HCT116 (cell line): ENCODE measurements at regions not wholly inside any gene's neighbourhood (a gene's known extent, or its start where the extent isn't known, plus 50 kb on each side); places are given as distances from the start of the nearest gene placed in this dataset.

Experiments used
- ATAC-seq: fragments of 200-7000 bp; cut with Tn5 transposase; 2 replicates; pipeline ENCODE4 v1.9.1; 2020; ENCODE audit warnings: mild to moderate bottlenecking, moderate library complexity
- BruUV-seq: library from RNA; stranded (reverse); fragments of 400-500 nt; replicated peaks from 2 replicates; lab custom pipeline; 2021; lab: Mats Ljungman, UMichigan
- CTCF ChIA-PET: fragments of 300-600 bp; sonication (Branson Sonifier 250); formaldehyde crosslinking; loops from one replicate; lab custom pipeline; 2021; ENCODE audit warnings: antibody characterized with exemption; lab: Charles Lee
- POLR2A ChIA-PET: fragments of 300-600, 350-600 bp; sonication (Branson Sonifier 250); formaldehyde crosslinking; loops from one replicate; lab custom pipeline; 2021; ENCODE audit warnings: antibody characterized with exemption; lab: Charles Lee
- RAD21 ChIA-PET, 2 experiments: fragments of 300-600 bp; sonication (Branson Sonifier 250); formaldehyde crosslinking; loops; one replicate each; lab custom pipeline; 2023; ENCODE audit warnings: low total read pairs in 2 of 2; ENCODE audit not compliant: uncharacterized antibody in 2 of 2, unreplicated experiment in 2 of 2, low non-redundant PET in 1 of 2; lab: Charles Lee
- DNase-seq: peaks from one replicate; pipeline ENCODE4 v3.0.0-alpha.2; 2010; ENCODE audit warnings: low read depth, low spot score
- H2AFZ ChIP-seq: fragments of 200-600 bp; shearing (Covaris generic), sonication (generic); 2 replicates; pipeline ENCODE4 v1.6.1; 2017; ENCODE audit warnings: low read depth, mixed run types, mixed read lengths, antibody characterized with exemption, low read length; ENCODE audit not compliant: poor library complexity, severe bottlenecking
- H3K27ac ChIP-seq: 2 replicates; pipeline ENCODE4 v1.5.1; 2012; ENCODE audit warnings: low read depth, low read length
- H3K27me3 ChIP-seq: fragments of 200-600 bp; sonication (generic); 2 replicates; pipeline ENCODE4 v1.6.1; 2016; ENCODE audit warnings: mixed run types, low read length, mixed read lengths; ENCODE audit not compliant: insufficient read depth
- H3K36me3 ChIP-seq, 2 experiments: fragments of 200-500 bp in 1 of 2; fragments of 200-600 bp in 1 of 2; sonication (Bioruptor generic) in 1 of 2; sonication (generic) in 1 of 2; 2 replicates each; pipeline versions ENCODE4 v1.5.1 to v1.6.1; 2014 to 2016; ENCODE audit warnings: low read length in 2 of 2, inconsistent platforms in 1 of 2, mixed read lengths in 1 of 2, mixed run types in 1 of 2; ENCODE audit not compliant: insufficient read depth in 2 of 2, control insufficient read depth in 1 of 2
- H3K4me1 ChIP-seq, 2 experiments: fragments of 200-600 bp in 1 of 2; sonication (generic) in 1 of 2; 2 replicates each; pipeline versions ENCODE4 v1.5.1 to v1.6.1; 2012 to 2017; ENCODE audit warnings: low read length in 2 of 2, inconsistent platforms in 1 of 2, mild to moderate bottlenecking in 1 of 2, mixed read lengths in 1 of 2, mixed run types in 1 of 2, moderate library complexity in 1 of 2; ENCODE audit not compliant: insufficient read depth in 2 of 2, control insufficient read depth in 1 of 2
- H3K4me2 ChIP-seq: fragments of 200-600 bp; sonication (generic); 2 replicates; pipeline ENCODE4 v1.6.1; 2017; ENCODE audit warnings: mixed run types, low read length, mixed read lengths
- H3K4me3 ChIP-seq, 2 experiments: fragments of 200-600 bp in 1 of 2; sonication (generic) in 1 of 2; replicated peaks in 1 of 2; 2 replicates each; pipeline ENCODE4 v1.5.1; 2011 to 2016; ENCODE audit warnings: low read length in 2 of 2, control low read depth in 1 of 2, low read depth in 1 of 2, mild to moderate bottlenecking in 1 of 2, mixed read lengths in 1 of 2, mixed run types in 1 of 2
- H3K79me2 ChIP-seq: fragments of 200-600 bp; sonication (generic); 2 replicates; pipeline ENCODE4 v1.6.1; 2017; ENCODE audit warnings: mild to moderate bottlenecking, mixed run types, low read length, moderate library complexity, mixed read lengths; ENCODE audit not compliant: insufficient read depth
- H3K9ac ChIP-seq: fragments of 200-600 bp; sonication (generic); 2 replicates; pipeline ENCODE4 v1.6.1; 2016; ENCODE audit warnings: low read length, mixed read lengths
- H3K9me2 ChIP-seq: fragments of 200-600 bp; sonication (generic), shearing (Covaris generic); 2 replicates; pipeline ENCODE4 v1.6.1; 2017; ENCODE audit warnings: mixed run types, mild to moderate bottlenecking, moderate library complexity; ENCODE audit not compliant: insufficient read depth
- H3K9me3 ChIP-seq, 2 experiments: fragments of 200-500 bp in 1 of 2; fragments of 200-600 bp in 1 of 2; sonication (Bioruptor generic) in 1 of 2; sonication (generic) in 1 of 2; 2 replicates each; pipeline ENCODE4 v1.6.1; 2014 to 2017; ENCODE audit warnings: low read length in 2 of 2, mixed read lengths in 2 of 2, inconsistent platforms in 1 of 2, low read depth in 1 of 2, mild to moderate bottlenecking in 1 of 2, mixed run types in 1 of 2, moderate library complexity in 1 of 2; ENCODE audit not compliant: control insufficient read depth in 1 of 2, insufficient read depth in 1 of 2
- H4K20me1 ChIP-seq: fragments of 200-600 bp; sonication (generic), shearing (Covaris generic); 2 replicates; pipeline ENCODE4 v1.6.1; 2017; ENCODE audit warnings: mixed run types, mild to moderate bottlenecking, moderate library complexity; ENCODE audit not compliant: insufficient read depth
- EGR1 ChIP-seq: IDR thresholded peaks from 2 replicates; pipeline ENCODE4 v1.6.1; 2012; ENCODE audit warnings: low read depth
- EZH2phosphoT487 ChIP-seq: fragments of 200-600 bp; IDR thresholded peaks from 2 replicates; pipeline ENCODE4 v1.6.1; 2018; ENCODE audit warnings: antibody characterized with exemption, borderline replicate concordance
- JUND ChIP-seq: IDR thresholded peaks from 2 replicates; pipeline ENCODE4 v1.6.1; 2012
- MAX ChIP-seq: IDR thresholded peaks from 2 replicates; pipeline ENCODE4 v1.6.1; 2012
- POLR2A ChIP-seq: IDR thresholded peaks from 2 replicates; pipeline ENCODE4 v1.7.0; 2011; ENCODE audit warnings: borderline replicate concordance; ENCODE audit not compliant: insufficient read depth, insufficient read length; ENCODE audit errors: extremely low read depth
- POLR2AphosphoS5 ChIP-seq: IDR thresholded peaks from 2 replicates; pipeline ENCODE4 v1.6.1; 2011; ENCODE audit warnings: mild to moderate bottlenecking, low read depth, low read length, moderate library complexity
- RAD21 ChIP-seq: IDR thresholded peaks from 2 replicates; pipeline ENCODE4 v1.6.1; 2012; ENCODE audit warnings: low read depth, mild to moderate bottlenecking
- TCF7L2 ChIP-seq: IDR thresholded peaks from 2 replicates; pipeline ENCODE4 v1.7.0; 2011; ENCODE audit warnings: borderline replicate concordance, inconsistent platforms; ENCODE audit not compliant: insufficient read depth, insufficient read length; ENCODE audit errors: extremely low read depth
- ZFX ChIP-seq: fragments of 450-650 bp; IDR thresholded peaks from 2 replicates; pipeline ENCODE4 v1.6.1; 2017
- ZNF274 ChIP-seq: fragments of 200-500 bp; sonication (Bioruptor generic); IDR thresholded peaks from 2 replicates; pipeline ENCODE4 v1.6.1; 2014; ENCODE audit warnings: mild to moderate bottlenecking, low read depth, low read length, inconsistent platforms
- intact Hi-C: fragments of 100-400 bp; cut with micrococcal nuclease; formaldehyde crosslinking; loops from 2 replicates; pipeline ENCODE4 v1.10.0; 2022
- TF ChIP-seq, protein P1 (sequence below): IDR thresholded peaks from 2 replicates; pipeline ENCODE4 v1.6.1; 2012; ENCODE audit warnings: low read depth
- TF ChIP-seq, protein P2 (sequence below): IDR thresholded peaks from 2 replicates; pipeline ENCODE4 v1.6.1; 2011; ENCODE audit warnings: mild to moderate bottlenecking, low read length, moderate library complexity; ENCODE audit not compliant: insufficient replicate concordance; ENCODE audit errors: extremely low read depth

DNA sequence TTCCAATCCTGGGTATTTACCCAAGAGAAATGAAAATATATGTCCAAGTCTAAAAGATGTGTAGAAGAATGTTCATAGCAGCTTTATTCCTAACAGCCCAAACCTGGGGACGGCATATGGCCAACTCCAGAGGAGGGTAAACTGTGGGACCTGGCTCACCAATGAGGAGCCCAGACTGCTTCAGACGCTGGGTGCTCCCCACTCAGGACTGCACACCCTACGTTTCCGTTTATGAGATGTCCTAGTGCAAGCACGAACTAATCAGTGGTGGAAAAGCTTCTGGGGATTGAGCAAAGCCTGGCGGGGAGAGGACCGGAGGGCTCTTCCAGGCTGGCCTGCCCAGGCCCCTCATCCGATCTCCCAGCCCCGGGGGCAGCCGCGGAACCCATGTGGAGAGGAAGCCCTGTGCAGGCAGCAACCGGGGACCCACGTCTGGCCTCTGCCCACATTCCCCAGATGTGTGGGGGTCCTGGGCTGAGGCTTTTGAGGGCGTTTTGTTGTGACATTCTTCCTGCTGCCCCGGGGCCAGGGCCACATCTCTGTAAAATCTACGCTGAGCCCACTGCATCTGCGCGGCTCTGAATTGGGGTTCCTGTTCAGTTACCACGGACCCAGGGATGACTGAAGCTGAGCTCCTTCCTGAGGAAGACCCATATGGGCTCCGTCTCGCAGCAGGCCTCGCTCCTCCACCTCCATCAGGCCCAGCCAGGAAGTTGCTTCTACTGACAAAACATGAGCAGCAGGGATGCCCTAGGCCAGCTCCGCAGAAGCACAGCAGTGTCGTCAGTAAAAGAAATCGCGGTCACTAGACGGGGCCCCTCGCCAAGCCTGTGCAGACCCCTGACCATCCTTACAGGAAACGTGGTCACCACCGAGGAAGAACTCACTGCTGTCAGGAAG lies 188.0 kb downstream of the DLL1 start:
- no peaks in the 10 kb centered on the region for H3K9me3 ChIP-seq
- H3K36me3 ChIP-seq = no peaks in the 10 kb centered on the region
- ATAC-seq (no peak), DNase-seq (no peak)
- H3K9me2 ChIP-seq = no peaks in the 10 kb centered on the region
- H3K27me3 ChIP-seq = 0 out of 2 replicates have a peak, but pooled peaks cover 3% of the 10 kb centered on the region
- POLR2A ChIA-PET = no interaction called here
- H3K4me3 ChIP-seq = no peak overlapping the region
- no peak overlapping the region for H3K9ac ChIP-seq
- H4K20me1 ChIP-seq = no peaks in the 10 kb centered on the region
- CTCF ChIA-PET = no interaction called here
- H3K27ac ChIP-seq = no peak overlapping the region
- no peak overlapping the region for H2AFZ ChIP-seq
- RAD21 ChIA-PET = no interaction called here
- no peaks in the 10 kb centered on the region for H3K79me2 ChIP-seq
- no peak for TF ChIP-seq ZNF274
- no peak for TF ChIP-seq MAX
- TF ChIP-seq TCF7L2 = no peak
- TF ChIP-seq, protein P1, sequence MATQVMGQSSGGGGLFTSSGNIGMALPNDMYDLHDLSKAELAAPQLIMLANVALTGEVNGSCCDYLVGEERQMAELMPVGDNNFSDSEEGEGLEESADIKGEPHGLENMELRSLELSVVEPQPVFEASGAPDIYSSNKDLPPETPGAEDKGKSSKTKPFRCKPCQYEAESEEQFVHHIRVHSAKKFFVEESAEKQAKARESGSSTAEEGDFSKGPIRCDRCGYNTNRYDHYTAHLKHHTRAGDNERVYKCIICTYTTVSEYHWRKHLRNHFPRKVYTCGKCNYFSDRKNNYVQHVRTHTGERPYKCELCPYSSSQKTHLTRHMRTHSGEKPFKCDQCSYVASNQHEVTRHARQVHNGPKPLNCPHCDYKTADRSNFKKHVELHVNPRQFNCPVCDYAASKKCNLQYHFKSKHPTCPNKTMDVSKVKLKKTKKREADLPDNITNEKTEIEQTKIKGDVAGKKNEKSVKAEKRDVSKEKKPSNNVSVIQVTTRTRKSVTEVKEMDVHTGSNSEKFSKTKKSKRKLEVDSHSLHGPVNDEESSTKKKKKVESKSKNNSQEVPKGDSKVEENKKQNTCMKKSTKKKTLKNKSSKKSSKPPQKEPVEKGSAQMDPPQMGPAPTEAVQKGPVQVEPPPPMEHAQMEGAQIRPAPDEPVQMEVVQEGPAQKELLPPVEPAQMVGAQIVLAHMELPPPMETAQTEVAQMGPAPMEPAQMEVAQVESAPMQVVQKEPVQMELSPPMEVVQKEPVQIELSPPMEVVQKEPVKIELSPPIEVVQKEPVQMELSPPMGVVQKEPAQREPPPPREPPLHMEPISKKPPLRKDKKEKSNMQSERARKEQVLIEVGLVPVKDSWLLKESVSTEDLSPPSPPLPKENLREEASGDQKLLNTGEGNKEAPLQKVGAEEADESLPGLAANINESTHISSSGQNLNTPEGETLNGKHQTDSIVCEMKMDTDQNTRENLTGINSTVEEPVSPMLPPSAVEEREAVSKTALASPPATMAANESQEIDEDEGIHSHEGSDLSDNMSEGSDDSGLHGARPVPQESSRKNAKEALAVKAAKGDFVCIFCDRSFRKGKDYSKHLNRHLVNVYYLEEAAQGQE = no peak
- no peak for TF ChIP-seq ZFX
- TF ChIP-seq EGR1 = no peak
- no peak for TF ChIP-seq EZH2phosphoT487
- TF ChIP-seq POLR2AphosphoS5 = no peak
- TF ChIP-seq, protein P2, sequence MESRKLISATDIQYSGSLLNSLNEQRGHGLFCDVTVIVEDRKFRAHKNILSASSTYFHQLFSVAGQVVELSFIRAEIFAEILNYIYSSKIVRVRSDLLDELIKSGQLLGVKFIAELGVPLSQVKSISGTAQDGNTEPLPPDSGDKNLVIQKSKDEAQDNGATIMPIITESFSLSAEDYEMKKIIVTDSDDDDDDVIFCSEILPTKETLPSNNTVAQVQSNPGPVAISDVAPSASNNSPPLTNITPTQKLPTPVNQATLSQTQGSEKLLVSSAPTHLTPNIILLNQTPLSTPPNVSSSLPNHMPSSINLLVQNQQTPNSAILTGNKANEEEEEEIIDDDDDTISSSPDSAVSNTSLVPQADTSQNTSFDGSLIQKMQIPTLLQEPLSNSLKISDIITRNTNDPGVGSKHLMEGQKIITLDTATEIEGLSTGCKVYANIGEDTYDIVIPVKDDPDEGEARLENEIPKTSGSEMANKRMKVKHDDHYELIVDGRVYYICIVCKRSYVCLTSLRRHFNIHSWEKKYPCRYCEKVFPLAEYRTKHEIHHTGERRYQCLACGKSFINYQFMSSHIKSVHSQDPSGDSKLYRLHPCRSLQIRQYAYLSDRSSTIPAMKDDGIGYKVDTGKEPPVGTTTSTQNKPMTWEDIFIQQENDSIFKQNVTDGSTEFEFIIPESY = no peak
- no peak for TF ChIP-seq POLR2A
- no peak for TF ChIP-seq JUND
- no peak for TF ChIP-seq RAD21
- TF ChIP-seq, all 23 proteins: peak for 0
- intact Hi-C loops = no loop called here
- BruUV-seq = no TSS peak
- H3K4me2 ChIP-seq = no peak overlapping the region
- no peaks in the 10 kb centered on the region for H3K4me1 ChIP-seq
